Erythroblast (primary cell): ENCODE measurements at regions not wholly inside any gene's neighbourhood (a gene's known extent, or its start where the extent isn't known, plus 50 kb on each side); places are given as distances from the start of the nearest gene placed in this dataset.
"Not testable (repeated sequence)": the region's sequence is repeated elsewhere in the genome, so short reads cannot be mapped to it uniquely, and the experiment has no call there.

Experiments used
- DNase-seq, 2 experiments: peaks; one replicate each; lab custom pipeline; 2025; lab: John Stamatoyannopoulos, UW
- GATA1 ChIP-seq: IDR thresholded peaks from 2 replicates; pipeline ENCODE4 v1.6.1; 2011; ENCODE audit warnings: low read depth, mild to moderate bottlenecking, control low read depth, low read length, moderate library complexity
- POLR2A ChIP-seq: IDR thresholded peaks from 2 replicates; pipeline ENCODE4 v1.6.1; 2011; ENCODE audit warnings: mild to moderate bottlenecking, low read length

GRCh38 chr9:96064826-96065481 is 189.5 kb downstream of the ERCC6L2 start:
- TF ChIP-seq POLR2A (no peak), GATA1 (no peak)
- DNase-seq = no peak

DNA sequence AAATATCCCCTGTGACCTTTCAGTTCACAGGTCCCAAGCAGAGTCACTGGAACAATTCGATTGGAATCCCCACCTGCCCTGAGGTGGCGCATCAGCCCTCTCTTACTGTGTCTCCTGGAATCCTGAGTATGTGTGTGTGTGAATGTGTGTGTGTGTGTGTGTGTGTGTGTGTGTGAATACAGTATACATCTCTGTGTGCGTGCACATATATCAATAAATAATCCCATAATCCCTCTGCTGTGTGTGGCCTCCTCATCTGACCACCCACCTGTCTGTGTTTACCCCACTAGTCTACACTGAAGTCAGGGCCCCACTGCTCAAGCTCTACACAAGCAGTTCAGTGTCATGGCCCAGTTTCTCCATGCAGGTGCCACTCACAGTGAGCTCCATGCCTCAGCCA is 187.4 kb downstream of the ERCC6L2 start:
- no peak for DNase-seq
- TF ChIP-seq GATA1 (no peak), POLR2A (no peak)

DNA sequence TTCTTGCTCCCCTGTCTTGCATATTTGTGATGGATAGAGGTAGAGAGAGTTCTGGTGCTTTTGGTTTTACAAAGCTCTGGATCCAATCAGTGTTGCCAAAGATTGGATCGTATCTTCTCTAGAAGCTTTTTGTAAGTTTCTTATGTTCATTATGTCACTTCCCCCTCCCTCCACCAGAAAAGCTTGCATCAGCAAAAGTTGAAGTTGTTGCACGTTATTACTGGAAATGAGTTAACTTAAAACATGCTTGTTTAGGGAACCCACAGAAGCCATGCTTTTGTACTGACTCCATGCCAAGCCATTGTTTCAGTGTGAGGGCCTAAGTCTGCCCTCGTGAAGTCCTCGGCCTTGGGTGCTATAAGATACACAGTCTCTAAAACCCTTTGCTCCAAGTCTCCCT is 186.5 kb downstream of the ERCC6L2 start:
- TF ChIP-seq GATA1 (no peak), POLR2A (no peak)
- no peak for DNase-seq

GRCh38 chr9:96061293-96061987 is 185.9 kb downstream of the ERCC6L2 start:
- no peak for TF ChIP-seq POLR2A
- no peak for TF ChIP-seq GATA1
- DNase-seq = peak; percentile 9 to 24

- no peak for TF ChIP-seq POLR2A
- TF ChIP-seq GATA1 = no peak
- no peak for DNase-seq
These were observed 182.7 kb downstream of the ERCC6L2 start for GRCh38 chr9:96058218-96058617.

DNA sequence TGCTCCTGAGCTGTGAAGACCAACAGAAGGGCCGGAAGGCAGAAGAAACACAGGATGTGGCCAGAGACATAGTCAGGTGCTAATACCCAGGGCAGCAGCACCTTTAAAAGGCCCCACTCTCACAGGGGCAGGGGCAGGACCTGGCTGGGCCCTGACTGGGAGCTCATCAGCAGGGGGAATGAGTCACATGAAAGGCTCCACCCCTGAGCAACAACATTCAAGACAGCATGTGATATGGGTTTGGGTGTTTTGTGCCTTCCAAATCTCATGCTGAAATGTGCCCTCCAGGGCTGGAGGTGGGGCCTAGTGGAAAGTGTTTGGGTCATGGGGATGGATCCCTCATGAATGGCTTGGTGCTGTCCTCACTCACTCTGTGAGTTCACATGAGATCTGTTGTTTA is 181.7 kb downstream of the ERCC6L2 start:
- peak in 1 of 2 experiments; percentile 9 for DNase-seq

GRCh38 chr9:96056226-96056625 is 180.7 kb downstream of the ERCC6L2 start:
- DNase-seq = no peak
- TF ChIP-seq POLR2A (no peak), GATA1 (no peak)

More for the DNA sequence above, 181.7 kb downstream of the ERCC6L2 start:
- TF ChIP-seq POLR2A (no peak), GATA1 (no peak)

- not testable (repeated sequence) for DNase-seq
These were observed 178.8 kb downstream of the ERCC6L2 start for GRCh38 chr9:96054248-96054647.

- TF ChIP-seq GATA1 (no peak), POLR2A (no peak)
- DNase-seq = no peak
These were observed 177.2 kb downstream of the ERCC6L2 start for GRCh38 chr9:96052686-96053085.

DNA sequence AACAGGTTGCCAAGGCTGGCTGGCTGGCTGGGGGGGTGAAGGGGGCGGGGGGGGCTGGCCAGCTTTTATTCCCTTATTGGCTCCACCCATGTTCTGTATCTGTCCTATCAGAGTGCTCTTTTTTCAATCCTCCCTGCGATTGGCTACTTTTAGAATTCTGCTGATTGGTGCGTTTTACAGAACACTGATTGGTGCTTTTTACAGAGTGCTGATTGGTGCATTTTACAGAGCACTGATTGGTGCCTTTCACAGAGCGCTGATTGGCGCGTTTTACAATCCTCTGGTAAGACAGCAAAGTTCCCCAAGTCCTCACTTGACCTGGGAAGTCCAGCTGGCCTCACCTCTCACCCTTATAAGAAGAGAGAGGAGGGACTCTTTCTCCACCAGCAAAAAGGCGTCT is 175.9 kb downstream of the ERCC6L2 start:
- no peak for TF ChIP-seq POLR2A
- TF ChIP-seq GATA1 = no peak
- DNase-seq = no peak

DNA sequence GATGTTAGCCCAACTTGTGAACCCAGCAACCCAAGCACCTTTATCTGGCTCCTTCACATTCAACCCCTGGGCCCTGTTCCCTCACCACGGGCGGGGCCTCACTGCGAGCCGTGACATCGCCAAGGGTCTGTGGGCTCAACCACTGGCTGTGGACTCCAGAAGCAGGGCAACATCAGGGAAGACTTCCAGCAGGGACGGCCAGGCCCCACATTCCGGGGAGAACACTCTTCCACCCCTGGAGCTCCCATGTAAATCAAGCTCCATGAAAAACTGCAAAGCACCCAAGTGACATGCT is 175.3 kb downstream of the ERCC6L2 start:
- no peak for TF ChIP-seq POLR2A
- TF ChIP-seq GATA1 = no peak
- DNase-seq = no peak

GRCh38 chr9:96050048-96050860 is 174.8 kb downstream of the ERCC6L2 start:
- TF ChIP-seq POLR2A = no peak
- no peak for TF ChIP-seq GATA1
- DNase-seq = no peak

DNA sequence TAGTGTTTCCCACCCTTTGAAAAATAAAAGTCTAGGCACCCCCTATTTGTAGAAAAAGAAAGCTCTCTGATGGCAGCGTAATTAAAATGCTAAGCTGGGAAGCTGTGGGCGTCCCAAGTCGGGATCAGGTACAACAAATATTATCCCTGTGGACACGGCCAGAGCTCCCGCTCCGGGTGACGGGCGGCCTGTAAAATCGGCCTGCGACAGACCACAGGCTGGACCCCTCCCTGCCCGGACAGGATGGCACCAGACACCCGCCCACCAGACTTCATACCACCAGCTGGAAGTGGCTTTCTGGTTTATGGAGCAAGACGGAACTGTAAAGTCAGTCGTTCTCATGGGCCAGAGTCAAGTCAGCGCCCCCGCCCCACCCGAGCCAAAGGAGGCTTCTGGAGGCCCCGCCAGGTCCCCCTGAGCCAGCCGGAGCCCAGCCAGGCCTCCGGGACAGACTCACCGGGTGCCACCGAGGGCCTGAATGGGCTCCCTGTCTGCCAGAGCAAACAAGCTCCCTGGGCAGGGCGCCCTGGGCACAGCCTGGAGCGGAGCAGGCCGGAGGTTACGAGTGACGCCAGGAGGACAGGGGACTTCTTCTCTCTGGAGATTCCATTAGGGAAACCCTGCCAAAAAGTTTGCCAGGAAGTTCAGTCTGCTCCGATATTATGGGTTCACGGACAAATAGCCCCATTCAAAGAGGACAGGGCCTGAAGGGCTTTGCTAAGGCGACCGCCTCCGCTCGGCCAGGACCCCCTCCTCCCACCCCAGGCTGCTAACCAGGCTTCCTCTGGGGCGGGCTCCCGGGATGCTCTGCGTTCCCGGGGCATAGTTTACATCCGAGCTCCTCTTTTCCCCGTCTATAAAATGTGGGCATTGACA is 173.7 kb downstream of the ERCC6L2 start:
- no peak for TF ChIP-seq GATA1
- TF ChIP-seq POLR2A = no peak
- no peak for DNase-seq
